HepG2 (cell line): ENCODE measurements at regions not wholly inside any gene's neighbourhood (a gene's known extent, or its start where the extent isn't known, plus 50 kb on each side); places are given as distances from the start of the nearest gene placed in this dataset.
A peak's percentile ranks its signal among the peaks of the same experiment; 100 is the strongest.

ENCODE experiments used
- ATAC-seq: fragments of 200-7000 bp; cut with Tn5 transposase; 3 replicates; pipeline ENCODE4 v1.9.1; 2020; ENCODE audit warnings: mild to moderate bottlenecking, moderate library complexity
- BruUV-seq: library from RNA; stranded (reverse); fragments of 400-500 nt; replicated peaks from 2 replicates; lab custom pipeline; 2021; lab: Mats Ljungman, UMichigan
- CTCF ChIA-PET: fragments of 300-600 bp; formaldehyde crosslinking; extraction: SDS; loops from one replicate; lab custom pipeline; 2021; ENCODE audit warnings: low total read pairs, inconsistent platforms, low intra/inter-chr PET ratio; lab: Yijun Ruan, JAX
- POLR2A ChIA-PET: fragments of 350-600 bp; sonication (Branson Sonifier 250); formaldehyde crosslinking; loops from one replicate; lab custom pipeline; 2020; ENCODE audit warnings: antibody characterized with exemption, inconsistent platforms; lab: Yijun Ruan, JAX
- DNase-seq: peaks from one replicate; pipeline ENCODE4 v3.0.0-alpha.2; 2015; ENCODE audit warnings: low spot score
- FAIRE-seq: peaks from 3 replicates; lab custom pipeline; 2011; peaks lifted over from hg19 to GRCh38; lab: Jason Lieb, UNC
- H2AFZ ChIP-seq: one replicate; pipeline ENCODE4 v1.6.1; 2011; ENCODE audit warnings: low read length, inconsistent platforms
- H3K27ac ChIP-seq: fragments of 300-600 bp; 3 replicates; pipeline ENCODE4 v1.8.0; 2011; ENCODE audit warnings: mixed run types, mild to moderate bottlenecking, mixed read lengths, low read length, inconsistent platforms; ENCODE audit not compliant: insufficient read depth; ENCODE audit errors: extremely low read length
- H3K27me3 ChIP-seq, 2 experiments: fragments of 200-600 bp in 1 of 2; 2 replicates in 1 of 2; 3 replicates in 1 of 2; pipeline versions ENCODE4 v1.6.0 to v1.8.0; 2011; ENCODE audit warnings: low read length in 2 of 2, mild to moderate bottlenecking in 2 of 2, moderate library complexity in 2 of 2, inconsistent platforms in 1 of 2; ENCODE audit not compliant: insufficient read depth in 2 of 2, control insufficient read depth in 1 of 2
- H3K36me3 ChIP-seq, 2 experiments: fragments of 200-600 bp in 1 of 2; replicated peaks in 1 of 2; 2 replicates in 1 of 2; 3 replicates in 1 of 2; pipeline versions ENCODE4 v1.5.1 to v1.8.0; 2011; ENCODE audit warnings: low read length in 2 of 2, inconsistent platforms in 1 of 2; ENCODE audit not compliant: insufficient read depth in 2 of 2, control insufficient read depth in 1 of 2
- H3K4me1 ChIP-seq: 2 replicates; pipeline ENCODE4 v1.5.1; 2012; ENCODE audit warnings: low read length, inconsistent platforms; ENCODE audit not compliant: insufficient read depth
- H3K4me2 ChIP-seq: 2 replicates; pipeline ENCODE4 v1.6.0; 2011; ENCODE audit warnings: low read depth, low read length, inconsistent platforms
- H3K4me3 ChIP-seq, 3 experiments: fragments of 200-600 bp in 1 of 3; sonication (generic), shearing (Covaris generic) in 1 of 3; replicated peaks in 1 of 3; 2 replicates each; pipeline ENCODE4 v1.5.1; 2011 to 2016; ENCODE audit warnings: low read length in 3 of 3, inconsistent platforms in 2 of 3, low read depth in 2 of 3, mild to moderate bottlenecking in 2 of 3, control low read depth in 1 of 3, mixed read lengths in 1 of 3; ENCODE audit not compliant: insufficient read depth in 1 of 3
- H3K79me2 ChIP-seq: one replicate; pipeline ENCODE4 v1.6.1; 2011; ENCODE audit warnings: low read length, inconsistent platforms; ENCODE audit not compliant: insufficient read depth
- H3K9ac ChIP-seq: 2 replicates; pipeline ENCODE4 v1.6.0; 2011; ENCODE audit warnings: mild to moderate bottlenecking, low read depth, low read length, inconsistent platforms; ENCODE audit not compliant: insufficient read depth
- H3K9me3 ChIP-seq: 2 replicates; pipeline ENCODE4 v1.5.1; 2012; ENCODE audit warnings: mild to moderate bottlenecking, low read length
- H4K20me1 ChIP-seq: 2 replicates; pipeline ENCODE4 v1.6.0; 2011; ENCODE audit warnings: inconsistent platforms, mild to moderate bottlenecking, low read length, moderate library complexity; ENCODE audit not compliant: insufficient read depth
- DNMT3B ChIP-seq: conservative IDR thresholded peaks from 2 replicates; pipeline ENCODE4 v1.6.1; 2016; ENCODE audit warnings: missing biosample characterization, control low read depth
- FIP1L1 ChIP-seq: fragments of 200-400 bp; formaldehyde crosslinking; IDR thresholded peaks from 2 replicates; pipeline ENCODE4 v1.6.1; 2018; ENCODE audit warnings: low read depth, mild to moderate bottlenecking, low read length, moderate library complexity, borderline replicate concordance; ENCODE audit not compliant: insufficient read depth
- FOXA3 ChIP-seq: IDR thresholded peaks from 2 replicates; pipeline ENCODE4 v1.6.1; 2016; ENCODE audit warnings: missing genetic modification reagents, missing compliant biosample characterization
- FOXC1 ChIP-seq: sonication (generic); formaldehyde crosslinking; IDR thresholded peaks from 2 replicates; pipeline ENCODE4 v1.8.0; 2022; ENCODE audit warnings: mild to moderate bottlenecking, missing genetic modification reagents, borderline replicate concordance
- HNRNPL ChIP-seq: fragments of 200-400 bp; formaldehyde crosslinking; IDR thresholded peaks from 2 replicates; pipeline ENCODE4 v1.6.1; 2017; ENCODE audit warnings: mild to moderate bottlenecking, low read depth, low read length
- PAF1 ChIP-seq: IDR thresholded peaks from 2 replicates; pipeline ENCODE4 v1.6.1; 2016; ENCODE audit warnings: missing genetic modification reagents, missing compliant biosample characterization
- SIN3A ChIP-seq: IDR thresholded peaks from 2 replicates; pipeline ENCODE4 v1.6.1; 2011; ENCODE audit warnings: low read depth, mild to moderate bottlenecking, control low read depth, low read length, borderline replicate concordance
- SMAD9 ChIP-seq: sonication (generic); formaldehyde crosslinking; IDR thresholded peaks from 2 replicates; pipeline ENCODE4 v1.5.1; 2020; ENCODE audit warnings: mild to moderate bottlenecking, missing genetic modification reagents
- SP5 ChIP-seq: IDR thresholded peaks from 2 replicates; pipeline ENCODE4 v1.6.1; 2016; ENCODE audit warnings: low read depth, borderline replicate concordance
- SRSF9 ChIP-seq: fragments of 200-400 bp; formaldehyde crosslinking; IDR thresholded peaks from 2 replicates; pipeline ENCODE4 v1.6.1; 2018; ENCODE audit warnings: borderline replicate concordance, mild to moderate bottlenecking, low read depth, low read length; ENCODE audit not compliant: insufficient read depth, poor library complexity, severe bottlenecking
- TBP ChIP-seq: sonication (generic); formaldehyde crosslinking; IDR thresholded peaks from 2 replicates; pipeline ENCODE4 v1.5.0; 2020; ENCODE audit warnings: missing genetic modification reagents
- ZFP1 ChIP-seq: IDR thresholded peaks from 2 replicates; pipeline ENCODE4 v1.6.1; 2016
- ZIK1 ChIP-seq: sonication (generic); formaldehyde crosslinking; IDR thresholded peaks from 2 replicates; pipeline ENCODE4 v1.5.0; 2020; ENCODE audit warnings: mild to moderate bottlenecking, low read depth, missing genetic modification reagents, borderline replicate concordance
- ZKSCAN5 ChIP-seq: sonication (generic); formaldehyde crosslinking; IDR thresholded peaks from 2 replicates; pipeline ENCODE4 v1.5.1; 2020; ENCODE audit warnings: mild to moderate bottlenecking, missing genetic modification reagents
- ZNF24 ChIP-seq: fragments of 450-650 bp; IDR thresholded peaks from 2 replicates; pipeline ENCODE4 v1.6.1; 2017; ENCODE audit warnings: antibody characterized with exemption, mild to moderate bottlenecking
- ZNF562 ChIP-seq: sonication (generic); formaldehyde crosslinking; IDR thresholded peaks from 2 replicates; pipeline ENCODE4 v1.8.0; 2022; ENCODE audit warnings: missing genetic modification reagents, borderline replicate concordance
- ZNF598 ChIP-seq: sonication (generic); formaldehyde crosslinking; IDR thresholded peaks from 2 replicates; pipeline ENCODE4 v1.5.1; 2020; ENCODE audit warnings: mild to moderate bottlenecking, missing genetic modification reagents, borderline replicate concordance
- ZNF652 ChIP-seq: IDR thresholded peaks from 2 replicates; pipeline ENCODE4 v1.6.1; 2016; ENCODE audit warnings: low read depth, borderline replicate concordance
- WGBS: methylation state at CpG from one replicate; pipeline ENCODE4 v1.1.6; 2017; ENCODE audit warnings: low lambda C conversion rate; 5-methylcytosine and 5-hydroxymethylcytosine counted together
- in situ Hi-C: cut with HindIII; loops from 2 replicates; pipeline ENCODE4 v1.10.0; 2017; ENCODE audit warnings: low pct_unique_long_range_greater_than_20kb; ENCODE audit not compliant: extremely low pct_ligation_motif_present
- intact Hi-C: fragments of 100-400 bp; cut with micrococcal nuclease; formaldehyde crosslinking; loops from one replicate; pipeline ENCODE4 v1.10.0; 2022; ENCODE audit not compliant: unreplicated experiment
- TF ChIP-seq, protein P1 (sequence below): sonication (generic); formaldehyde crosslinking; IDR thresholded peaks from 2 replicates; pipeline ENCODE4 v1.4.0; 2020; ENCODE audit warnings: missing genetic modification reagents, borderline replicate concordance
- TF ChIP-seq, protein P2 (sequence below): IDR thresholded peaks from 2 replicates; pipeline ENCODE4 v1.6.1; 2016; ENCODE audit warnings: missing compliant biosample characterization, missing genetic modification reagents, borderline replicate concordance

DNA sequence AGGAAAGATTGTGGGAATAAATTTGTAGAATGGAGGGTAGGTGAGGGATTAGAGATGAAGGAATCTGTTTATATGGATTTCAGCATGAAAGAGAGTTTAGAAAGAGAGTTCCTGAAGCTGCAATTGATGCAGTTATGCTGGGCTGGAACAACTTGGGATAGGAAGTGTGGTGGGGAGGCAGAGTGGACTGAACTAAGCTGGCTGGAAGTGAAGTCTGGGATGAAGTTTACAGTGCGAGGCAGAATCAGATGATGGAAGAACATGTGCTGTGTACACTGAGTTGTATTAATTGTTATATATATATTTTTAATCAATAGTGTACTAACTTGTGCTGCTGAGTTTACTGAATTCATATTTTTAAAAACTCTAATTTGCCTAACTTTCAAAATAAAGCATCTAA, 461.9 kb downstream of the SPRY1 start:
- no peak for ATAC-seq
- no peak overlapping the region for H3K4me2 ChIP-seq
- H3K4me1 ChIP-seq = peaks cover 84% of the 10 kb centered on the region
- ChIA-PET CTCF (no interaction called here), POLR2A (no interaction called here)
- H3K27me3 ChIP-seq = no peaks in the 10 kb centered on the region
- no peak overlapping the region for H3K9ac ChIP-seq
- no peak for DNase-seq
- H3K4me3 ChIP-seq = no peak overlapping the region
- no peaks in the 10 kb centered on the region for H3K36me3 ChIP-seq
- no peaks in the 10 kb centered on the region for H3K9me3 ChIP-seq
- 100% methylated on average over 1 of the region's 1 CpG for WGBS
- no peaks in the 10 kb centered on the region for H3K79me2 ChIP-seq
- intact Hi-C loops (loop anchor here (10.0 kb wide), 1 partner anchor 126 kb away; no protein-coding TSS in a partner anchor), in situ Hi-C loops (no loop called here)
- H2AFZ ChIP-seq = no peak overlapping the region
- H4K20me1 ChIP-seq = no peaks in the 10 kb centered on the region
- TF ChIP-seq DNMT3B (CRISPR knock-in tag) (no peak), FIP1L1 (no peak), ZNF598 (no peak)
- BruUV-seq = no TSS peak
- peak overlapping the region; percentile 95 for H3K27ac ChIP-seq
- FAIRE-seq = no peak

DNA sequence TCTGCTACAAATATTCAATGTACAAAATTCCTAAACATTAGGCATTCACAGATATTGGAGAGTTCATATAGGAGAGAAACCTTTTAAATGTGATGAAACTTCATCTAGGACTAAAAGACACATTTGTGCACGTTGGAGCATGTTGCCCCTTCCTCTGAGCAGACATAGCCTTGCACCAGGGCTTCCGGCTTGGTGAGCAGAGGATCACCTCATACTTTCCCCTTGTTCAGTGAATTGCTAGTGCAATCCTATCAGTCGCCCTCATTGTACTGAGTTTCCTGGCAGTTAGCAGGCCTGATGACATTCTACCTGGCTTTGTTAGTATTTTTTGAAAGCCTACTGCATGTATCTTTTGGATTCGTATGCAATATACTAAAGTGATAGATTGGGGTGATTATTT, 466.2 kb downstream of the SPRY1 start:
- no peaks in the 10 kb centered on the region for H3K9me3 ChIP-seq
- H3K79me2 ChIP-seq = no peaks in the 10 kb centered on the region
- no peak for FAIRE-seq
- H2AFZ ChIP-seq = no peak overlapping the region
- H3K4me3 ChIP-seq = no peak overlapping the region
- 79% methylated on average over 4 of the region's 4 CpGs for WGBS
- intact Hi-C loops (no loop called here), in situ Hi-C loops (no loop called here)
- H4K20me1 ChIP-seq = no peaks in the 10 kb centered on the region
- H3K4me1 ChIP-seq = peaks cover 47% of the 10 kb centered on the region
- H3K36me3 ChIP-seq = no peaks in the 10 kb centered on the region
- CTCF ChIA-PET = no interaction called here
- H3K9ac ChIP-seq = no peak overlapping the region
- no peaks in the 10 kb centered on the region for H3K27me3 ChIP-seq
- H3K27ac ChIP-seq = no peak overlapping the region
- BruUV-seq = no TSS peak
- ATAC-seq = no peak
- no peak for DNase-seq
- POLR2A ChIA-PET = no interaction called here
- H3K4me2 ChIP-seq = no peak overlapping the region
- TF ChIP-seq, protein P1, sequence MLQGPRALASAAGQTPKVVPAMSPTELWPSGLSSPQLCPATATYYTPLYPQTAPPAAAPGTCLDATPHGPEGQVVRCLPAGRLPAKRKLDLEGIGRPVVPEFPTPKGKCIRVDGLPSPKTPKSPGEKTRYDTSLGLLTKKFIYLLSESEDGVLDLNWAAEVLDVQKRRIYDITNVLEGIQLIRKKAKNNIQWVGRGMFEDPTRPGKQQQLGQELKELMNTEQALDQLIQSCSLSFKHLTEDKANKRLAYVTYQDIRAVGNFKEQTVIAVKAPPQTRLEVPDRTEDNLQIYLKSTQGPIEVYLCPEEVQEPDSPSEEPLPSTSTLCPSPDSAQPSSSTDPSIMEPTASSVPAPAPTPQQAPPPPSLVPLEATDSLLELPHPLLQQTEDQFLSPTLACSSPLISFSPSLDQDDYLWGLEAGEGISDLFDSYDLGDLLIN (CRISPR knock-in tag) = no peak
- TF ChIP-seq FOXA3 (CRISPR knock-in tag) (no peak), ZFP1 (CRISPR knock-in tag) (no peak), ZNF652 (CRISPR knock-in tag) (no peak), HNRNPL (no peak), ZIK1 (CRISPR knock-in tag) (no peak), ZNF562 (CRISPR knock-in tag) (no peak), ZKSCAN5 (CRISPR knock-in tag) (no peak), SMAD9 (CRISPR knock-in tag) (no peak), PAF1 (CRISPR knock-in tag) (no peak), FOXC1 (CRISPR knock-in tag) (no peak), ZNF24 (no peak), SRSF9 (no peak), SIN3A (no peak), TBP (CRISPR knock-in tag) (no peak), SP5 (no peak)
- TF ChIP-seq, protein P2, sequence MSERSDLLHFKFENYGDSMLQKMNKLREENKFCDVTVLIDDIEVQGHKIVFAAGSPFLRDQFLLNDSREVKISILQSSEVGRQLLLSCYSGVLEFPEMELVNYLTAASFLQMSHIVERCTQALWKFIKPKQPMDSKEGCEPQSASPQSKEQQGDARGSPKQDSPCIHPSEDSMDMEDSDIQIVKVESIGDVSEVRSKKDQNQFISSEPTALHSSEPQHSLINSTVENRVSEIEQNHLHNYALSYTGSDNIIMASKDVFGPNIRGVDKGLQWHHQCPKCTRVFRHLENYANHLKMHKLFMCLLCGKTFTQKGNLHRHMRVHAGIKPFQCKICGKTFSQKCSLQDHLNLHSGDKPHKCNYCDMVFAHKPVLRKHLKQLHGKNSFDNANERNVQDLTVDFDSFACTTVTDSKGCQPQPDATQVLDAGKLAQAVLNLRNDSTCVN = no peak
